A673 (cell line): ENCODE measurements at regions not wholly inside any gene's neighbourhood (a gene's known extent, or its start where the extent isn't known, plus 50 kb on each side); places are given as distances from the start of the nearest gene placed in this dataset.

Experiments
- CTCF ChIP-seq: fragments of 300-800, 200-600 bp; sonication (generic); conservative IDR thresholded peaks from 2 replicates; pipeline ENCODE4 v1.5.1; 2017; ENCODE audit warnings: low read depth, mild to moderate bottlenecking, antibody characterized with exemption, low read length, moderate library complexity, mixed read lengths
- EZH2 ChIP-seq: fragments of 200-600 bp; sonication (generic); IDR thresholded peaks from 2 replicates; pipeline ENCODE4 v1.6.1; 2017; ENCODE audit warnings: borderline replicate concordance, low read depth, mild to moderate bottlenecking, mixed read lengths, antibody characterized with exemption, low read length; ENCODE audit not compliant: poor library complexity, severe bottlenecking

DNA sequence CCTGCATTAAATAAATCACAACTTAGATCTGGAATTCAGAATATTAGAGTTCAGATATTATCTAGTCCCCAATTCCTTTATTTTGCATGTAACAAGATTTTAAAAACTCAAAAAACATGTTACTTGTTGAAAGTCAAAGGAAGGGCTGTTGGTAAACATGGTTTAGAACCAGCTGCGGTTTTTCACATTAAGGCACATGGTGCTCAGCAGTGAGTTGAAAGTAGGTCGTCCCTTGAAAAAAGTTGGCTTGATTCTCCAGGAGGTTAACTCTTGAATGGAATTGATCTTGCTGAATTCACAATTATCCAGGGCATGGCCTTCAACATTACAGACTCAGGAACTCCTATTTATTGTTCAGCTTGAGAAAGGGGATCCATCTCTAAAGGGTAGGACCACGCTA is 277.1 kb upstream of the DUSP10 start:
- no peak for TF ChIP-seq EZH2
- no peak for TF ChIP-seq CTCF
